GM12892 (cell line): ENCODE measurements at regions not wholly inside any gene's neighbourhood (a gene's known extent, or its start where the extent isn't known, plus 50 kb on each side); places are given as distances from the start of the nearest gene placed in this dataset.

ENCODE experiments used
- POLR2A ChIP-seq: IDR thresholded peaks from 2 replicates; pipeline ENCODE4 v1.6.1; 2011; ENCODE audit warnings: low read depth, low read length, control low read depth
- POLR2AphosphoS5 ChIP-seq: IDR thresholded peaks from 2 replicates; pipeline ENCODE4 v1.6.1; 2011; ENCODE audit warnings: low read depth, low read length, control low read depth

GRCh38 chr3:104908761-104909160 is 457.9 kb upstream of the ALCAM start:
- TF ChIP-seq POLR2AphosphoS5 (no peak), POLR2A (no peak)
